A549 (cell line): ENCODE measurements at regions not wholly inside any gene's neighbourhood (a gene's known extent, or its start where the extent isn't known, plus 50 kb on each side); places are given as distances from the start of the nearest gene placed in this dataset.
A peak's percentile ranks its signal among the peaks of the same experiment; 100 is the strongest.

Experiments
- ATAC-seq, 2 experiments: fragments of 200-7000 bp in 1 of 2; fragments of >200 bp in 1 of 2; cut with Nextera tagmentation in 1 of 2; cut with Tn5 transposase in 1 of 2; 3 replicates each; pipeline versions ENCODE4 v1.8.0 to v1.9.1; 2018 to 2020; ENCODE audit warnings: mild to moderate bottlenecking in 1 of 2, moderate library complexity in 1 of 2
- CTCF ChIA-PET: fragments of 300-600 bp; sonication (Branson Sonifier 250); formaldehyde crosslinking; extraction: SDS; loops from one replicate; lab custom pipeline; 2021; ENCODE audit warnings: antibody characterized with exemption, inconsistent platforms; lab: Yijun Ruan, JAX
- POLR2A ChIA-PET: fragments of 350-600 bp; formaldehyde crosslinking; extraction: SDS; loops from one replicate; lab custom pipeline; 2021; ENCODE audit warnings: antibody characterized with exemption, inconsistent platforms; lab: Yijun Ruan, JAX
- DNase-seq, 2 experiments: peaks; one replicate each; pipeline versions ENCODE4 v3.0.0 to v3.0.0-alpha.2; 2011 to 2016; ENCODE audit warnings: low read depth in 1 of 2, low spot score in 1 of 2
- FAIRE-seq: peaks from 2 replicates; lab custom pipeline; 2011; peaks lifted over from hg19 to GRCh38; lab: Jason Lieb, UNC
- H3K27ac ChIP-seq, 2 experiments: fragments of >200 bp; sonication (Bioruptor Twin); formaldehyde crosslinking; 3 replicates each; pipeline ENCODE4 v1.5.1; 2016 to 2017
- H3K4me1 ChIP-seq: fragments of >200 bp; sonication (Bioruptor Twin); formaldehyde crosslinking; 3 replicates; pipeline ENCODE4 v1.6.1; 2016
- H3K4me2 ChIP-seq: fragments of >200 bp; sonication (Bioruptor Twin); formaldehyde crosslinking; 3 replicates; pipeline ENCODE4 v1.6.1; 2016
- H3K4me3 ChIP-seq: fragments of >200 bp; sonication (Bioruptor Twin); formaldehyde crosslinking; 3 replicates; pipeline ENCODE4 v1.5.1; 2016
- H3K9me3 ChIP-seq: fragments of >200 bp; sonication (Bioruptor Twin); formaldehyde crosslinking; 3 replicates; pipeline ENCODE4 v1.6.1; 2016
- BHLHE40 ChIP-seq: IDR thresholded peaks from 2 replicates; pipeline ENCODE4 v1.6.1; 2012; ENCODE audit warnings: low read depth, low read length, inconsistent platforms
- CEBPB ChIP-seq, 2 experiments: fragments of >200 bp in 1 of 2; sonication (Bioruptor Twin) in 1 of 2; formaldehyde crosslinking in 1 of 2; IDR thresholded peaks; 2 replicates each; pipeline ENCODE4 v1.6.1; 2012 to 2016
- CHD2 ChIP-seq: fragments of 150-350 bp; IDR thresholded peaks from 2 replicates; pipeline ENCODE4 v1.6.1; 2014; ENCODE audit warnings: low read length; ENCODE audit not compliant: partially characterized antibody
- CHD4 ChIP-seq: fragments of 200-600 bp; sonication (generic); IDR thresholded peaks from 2 replicates; pipeline ENCODE4 v1.6.1; 2016; ENCODE audit warnings: antibody characterized with exemption, mild to moderate bottlenecking, borderline replicate concordance
- ESRRA ChIP-seq: fragments of 150-350 bp; IDR thresholded peaks from 2 replicates; pipeline ENCODE4 v1.6.1; 2014; ENCODE audit warnings: mild to moderate bottlenecking, low read length, borderline replicate concordance
- FOSB ChIP-seq: fragments of 250-450 bp; sonication (Bioruptor Pico); IDR thresholded peaks from 2 replicates; pipeline ENCODE4 v1.5.0; 2020; ENCODE audit warnings: mild to moderate bottlenecking, moderate library complexity
- HDAC2 ChIP-seq: fragments of 200-600 bp; sonication (generic); IDR thresholded peaks from 2 replicates; pipeline ENCODE4 v1.6.1; 2016
- HOXA7 ChIP-seq: fragments of 250-450 bp; sonication (Bioruptor Pico); IDR thresholded peaks from 2 replicates; pipeline ENCODE4 v1.5.0; 2020; ENCODE audit warnings: mild to moderate bottlenecking, moderate library complexity
- HOXB13 ChIP-seq: fragments of 250-450 bp; sonication (Bioruptor Pico); IDR thresholded peaks from 2 replicates; pipeline ENCODE4 v1.5.0; 2020; ENCODE audit warnings: low read depth, mild to moderate bottlenecking, moderate library complexity
- JUNB ChIP-seq: fragments of >200 bp; sonication (Bioruptor Twin); formaldehyde crosslinking; IDR thresholded peaks from 2 replicates; pipeline ENCODE4 v1.6.1; 2016
- KDM1A ChIP-seq: fragments of 200-600 bp; sonication (generic); IDR thresholded peaks from 2 replicates; pipeline ENCODE4 v1.6.1; 2016; ENCODE audit warnings: low read depth, mild to moderate bottlenecking
- MAZ ChIP-seq: fragments of 150-350 bp; IDR thresholded peaks from 2 replicates; pipeline ENCODE4 v1.6.1; 2014; ENCODE audit warnings: antibody characterized with exemption, low read depth, low read length, borderline replicate concordance
- PHF8 ChIP-seq: fragments of 200-600 bp; sonication (generic); IDR thresholded peaks from 2 replicates; pipeline ENCODE4 v1.6.1; 2016; ENCODE audit warnings: low read depth, mild to moderate bottlenecking, antibody characterized with exemption, moderate library complexity, borderline replicate concordance
- POLR2A ChIP-seq: IDR thresholded peaks from 2 replicates; pipeline ENCODE4 v1.6.1; 2012; ENCODE audit warnings: mild to moderate bottlenecking, low read length
- RARB ChIP-seq: fragments of 250-450 bp; sonication (Bioruptor Pico); IDR thresholded peaks from 2 replicates; pipeline ENCODE4 v1.8.0; 2021; ENCODE audit warnings: mild to moderate bottlenecking, moderate library complexity
- RCOR1 ChIP-seq: fragments of 150-350 bp; IDR thresholded peaks from 2 replicates; pipeline ENCODE4 v1.6.1; 2014; ENCODE audit warnings: antibody characterized with exemption, low read length, low read depth
- RFX5 ChIP-seq: fragments of 450-650 bp; IDR thresholded peaks from 2 replicates; pipeline ENCODE4 v1.7.1; 2014; ENCODE audit warnings: antibody characterized with exemption, mild to moderate bottlenecking, moderate library complexity
- RNF2 ChIP-seq: fragments of 200-600 bp; sonication (generic); IDR thresholded peaks from 2 replicates; pipeline ENCODE4 v1.6.1; 2016; ENCODE audit warnings: low read depth, mild to moderate bottlenecking, antibody characterized with exemption, moderate library complexity, borderline replicate concordance
- SMC3 ChIP-seq: fragments of >200 bp; sonication (Bioruptor Twin); formaldehyde crosslinking; IDR thresholded peaks from 3 replicates; pipeline ENCODE4 v1.6.1; 2018; ENCODE audit warnings: inconsistent platforms
- TFCP2L1 ChIP-seq: fragments of 250-450 bp; sonication (Bioruptor Pico); IDR thresholded peaks from 2 replicates; pipeline ENCODE4 v1.5.0; 2021; ENCODE audit warnings: mild to moderate bottlenecking
- ZC3H11A ChIP-seq: fragments of 450-650 bp; IDR thresholded peaks from 2 replicates; pipeline ENCODE4 v1.6.1; 2014; ENCODE audit warnings: antibody characterized with exemption, mild to moderate bottlenecking
- ZSCAN20 ChIP-seq: fragments of 250-450 bp; sonication (Bioruptor Pico); IDR thresholded peaks from 2 replicates; pipeline ENCODE4 v1.8.0; 2022; ENCODE audit warnings: mild to moderate bottlenecking, moderate library complexity
- WGBS: methylation state at CpG from one replicate; pipeline ENCODE4 v1.1.6; 2017; ENCODE audit errors: missing lambda C conversion rate; 5-methylcytosine and 5-hydroxymethylcytosine counted together
- TF ChIP-seq, protein P1 (sequence below): IDR thresholded peaks from 2 replicates; pipeline ENCODE4 v1.6.1; 2012
- TF ChIP-seq, protein P2 (sequence below): fragments of 250-450 bp; sonication (Bioruptor Pico); IDR thresholded peaks from 2 replicates; pipeline ENCODE4 v1.5.0; 2020; ENCODE audit warnings: low read depth, mild to moderate bottlenecking, moderate library complexity
- TF ChIP-seq, protein P3 (sequence below): fragments of 150-350 bp; IDR thresholded peaks from 2 replicates; pipeline ENCODE4 v1.6.1; 2014; ENCODE audit warnings: low read depth, mild to moderate bottlenecking, low read length
- TF ChIP-seq, protein P4 (sequence below): fragments of 450-650 bp; IDR thresholded peaks from 2 replicates; pipeline ENCODE4 v1.6.1; 2014; ENCODE audit warnings: antibody characterized with exemption

DNA sequence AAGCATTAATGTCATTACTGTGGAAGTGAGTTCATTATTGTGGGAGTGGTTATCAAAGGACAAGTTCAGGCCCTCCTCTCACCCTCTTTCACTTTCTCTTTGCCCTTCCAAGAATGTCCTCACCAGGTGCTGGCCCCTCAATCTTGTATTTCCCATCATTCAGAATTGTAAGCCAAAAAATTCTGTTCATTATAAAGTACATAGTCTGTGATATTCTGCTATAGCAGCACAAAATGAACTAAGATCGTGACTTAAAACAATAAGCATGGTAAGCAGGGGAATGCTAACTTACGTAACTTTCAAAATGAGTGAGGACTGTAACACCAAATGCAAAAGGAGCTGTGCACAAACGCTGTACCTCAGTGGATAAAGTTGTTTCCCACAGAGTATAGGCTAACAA is 515.7 kb upstream of the BTBD3 start:
- ChIA-PET POLR2A (no interaction called here), CTCF (no interaction called here)
- FAIRE-seq (no peak), ATAC-seq (peak in 1 of 2 experiments; percentile 69; a peak in 3 of 6 replicates), DNase-seq (no peak)
- H3K27ac ChIP-seq = peak overlapping the region; percentile 7 to 14; a peak in 4 of 6 replicates
- TF ChIP-seq RARB (no peak), JUNB (no peak), CEBPB (IDR thresholded peaks at IDR 0.05) (no peak), ESRRA (no peak), FOSB (CRISPR knock-in tag) (no peak), RCOR1 (no peak), SMC3 (no peak), POLR2A (no peak), RNF2 (no peak)
- 0 out of 3 replicates have a peak overlapping the region, but pooled peaks have one; percentile 5 for H3K4me3 ChIP-seq
- 46% methylated on average over 3 of the region's 3 CpGs for WGBS
- peaks cover 5% of the 10 kb centered on the region; the same call in 1 of the 3 replicates for H3K4me1 ChIP-seq
- H3K4me2 ChIP-seq = peak overlapping the region; percentile 52
- H3K9me3 ChIP-seq = no peaks in the 10 kb centered on the region

DNA sequence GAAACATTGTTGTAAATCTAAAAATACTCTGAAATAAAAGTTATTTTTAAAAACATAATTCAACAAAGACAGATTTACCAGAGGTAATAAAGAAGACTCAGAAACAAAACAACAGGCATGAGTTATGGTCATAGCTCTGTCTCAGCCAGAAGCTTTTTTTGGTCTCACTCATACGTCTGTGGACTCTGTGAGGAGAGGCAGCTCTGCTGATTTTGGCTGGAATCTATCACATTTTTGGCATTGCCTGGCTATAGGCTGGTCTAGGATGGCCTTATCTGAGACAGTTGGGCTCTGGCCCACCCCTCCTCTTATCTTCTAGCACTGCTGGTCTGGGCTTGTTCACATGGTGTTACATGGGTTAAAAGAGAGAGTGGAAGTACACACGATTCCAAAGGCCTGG is 514.0 kb upstream of the BTBD3 start:
- FAIRE-seq = peak; percentile 13
- no peak for DNase-seq
- peaks cover under 1% of the 10 kb centered on the region; the same call in 1 of the 3 replicates for H3K4me1 ChIP-seq
- CTCF ChIA-PET = interaction anchor here (1.0 to 1.1 kb wide), 2 partner anchors 31 to 732 kb away, joined by 3 read pairs; no protein-coding TSS in a partner anchor
- no peak overlapping the region for H3K4me3 ChIP-seq
- POLR2A ChIA-PET = interaction anchor here (0.7 kb wide), 1 partner anchor 9 kb away, joined by 3 read pairs; no protein-coding TSS in a partner anchor
- TF ChIP-seq, protein P1, sequence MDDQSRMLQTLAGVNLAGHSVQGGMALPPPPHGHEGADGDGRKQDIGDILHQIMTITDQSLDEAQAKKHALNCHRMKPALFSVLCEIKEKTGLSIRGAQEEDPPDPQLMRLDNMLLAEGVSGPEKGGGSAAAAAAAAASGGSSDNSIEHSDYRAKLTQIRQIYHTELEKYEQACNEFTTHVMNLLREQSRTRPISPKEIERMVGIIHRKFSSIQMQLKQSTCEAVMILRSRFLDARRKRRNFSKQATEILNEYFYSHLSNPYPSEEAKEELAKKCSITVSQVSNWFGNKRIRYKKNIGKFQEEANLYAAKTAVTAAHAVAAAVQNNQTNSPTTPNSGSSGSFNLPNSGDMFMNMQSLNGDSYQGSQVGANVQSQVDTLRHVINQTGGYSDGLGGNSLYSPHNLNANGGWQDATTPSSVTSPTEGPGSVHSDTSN = no peak
- TF ChIP-seq, protein P2, sequence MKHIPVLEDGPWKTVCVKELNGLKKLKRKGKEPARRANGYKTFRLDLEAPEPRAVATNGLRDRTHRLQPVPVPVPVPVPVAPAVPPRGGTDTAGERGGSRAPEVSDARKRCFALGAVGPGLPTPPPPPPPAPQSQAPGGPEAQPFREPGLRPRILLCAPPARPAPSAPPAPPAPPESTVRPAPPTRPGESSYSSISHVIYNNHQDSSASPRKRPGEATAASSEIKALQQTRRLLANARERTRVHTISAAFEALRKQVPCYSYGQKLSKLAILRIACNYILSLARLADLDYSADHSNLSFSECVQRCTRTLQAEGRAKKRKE (CRISPR knock-in tag) = no peak
- TF ChIP-seq CHD4 (no peak), ZC3H11A (no peak), TFCP2L1 (CRISPR knock-in tag) (no peak), MAZ (no peak), FOSB (CRISPR knock-in tag) (no peak), HOXB13 (CRISPR knock-in tag) (no peak), KDM1A (no peak), SMC3 (no peak), CHD2 (no peak)
- TF ChIP-seq, protein P3, sequence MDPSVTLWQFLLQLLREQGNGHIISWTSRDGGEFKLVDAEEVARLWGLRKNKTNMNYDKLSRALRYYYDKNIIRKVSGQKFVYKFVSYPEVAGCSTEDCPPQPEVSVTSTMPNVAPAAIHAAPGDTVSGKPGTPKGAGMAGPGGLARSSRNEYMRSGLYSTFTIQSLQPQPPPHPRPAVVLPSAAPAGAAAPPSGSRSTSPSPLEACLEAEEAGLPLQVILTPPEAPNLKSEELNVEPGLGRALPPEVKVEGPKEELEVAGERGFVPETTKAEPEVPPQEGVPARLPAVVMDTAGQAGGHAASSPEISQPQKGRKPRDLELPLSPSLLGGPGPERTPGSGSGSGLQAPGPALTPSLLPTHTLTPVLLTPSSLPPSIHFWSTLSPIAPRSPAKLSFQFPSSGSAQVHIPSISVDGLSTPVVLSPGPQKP = no peak
- H3K27ac ChIP-seq = peak overlapping the region in 1 of 2 experiments; percentile 29; a peak in 1 of 6 replicates
- ATAC-seq = peak in 1 of 2 experiments; percentile 24; a peak in 1 of 6 replicates
- no peaks in the 10 kb centered on the region for H3K9me3 ChIP-seq
- WGBS = 62% methylated on average over 2 of the region's 2 CpGs
- no peak overlapping the region for H3K4me2 ChIP-seq

DNA sequence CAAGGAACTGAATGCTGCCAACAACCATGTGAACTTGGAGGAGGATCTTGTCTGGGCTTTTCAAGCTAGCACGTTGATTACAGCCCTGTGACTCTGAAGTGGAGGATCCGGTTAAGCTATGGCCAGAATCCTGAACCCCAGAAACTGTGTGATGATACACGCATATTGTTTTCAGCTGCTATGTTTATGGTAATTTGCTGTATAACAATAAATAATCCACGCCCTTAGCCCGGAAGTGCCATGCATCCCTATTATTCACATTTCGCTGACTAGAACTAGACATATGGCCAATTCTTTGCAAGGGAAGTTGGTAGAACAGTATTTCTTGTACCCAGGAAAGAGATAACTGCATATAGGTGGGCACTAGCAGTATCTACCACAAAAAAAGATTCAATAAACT is 510.8 kb upstream of the BTBD3 start:
- no peak overlapping the region for H3K4me2 ChIP-seq
- WGBS = 88% methylated on average over 6 of the region's 6 CpGs
- no peaks in the 10 kb centered on the region for H3K9me3 ChIP-seq
- H3K27ac ChIP-seq = 0 out of 6 replicates have a peak overlapping the region, but pooled peaks of 1 of the 2 experiments have one; percentile 1
- POLR2A ChIA-PET = interaction anchor here (0.6 kb wide), 1 partner anchor 52 kb away, joined by 3 read pairs; no protein-coding TSS in a partner anchor
- H3K4me3 ChIP-seq = no peak overlapping the region
- FAIRE-seq (no peak), ATAC-seq (no peak), DNase-seq (no peak)
- TF ChIP-seq, protein P4, sequence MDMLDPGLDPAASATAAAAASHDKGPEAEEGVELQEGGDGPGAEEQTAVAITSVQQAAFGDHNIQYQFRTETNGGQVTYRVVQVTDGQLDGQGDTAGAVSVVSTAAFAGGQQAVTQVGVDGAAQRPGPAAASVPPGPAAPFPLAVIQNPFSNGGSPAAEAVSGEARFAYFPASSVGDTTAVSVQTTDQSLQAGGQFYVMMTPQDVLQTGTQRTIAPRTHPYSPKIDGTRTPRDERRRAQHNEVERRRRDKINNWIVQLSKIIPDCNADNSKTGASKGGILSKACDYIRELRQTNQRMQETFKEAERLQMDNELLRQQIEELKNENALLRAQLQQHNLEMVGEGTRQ = no peak
- TF ChIP-seq JUNB (no peak), HOXA7 (CRISPR knock-in tag) (no peak), PHF8 (no peak), ZSCAN20 (CRISPR knock-in tag) (no peak), CHD4 (no peak), HDAC2 (no peak), RFX5 (no peak), BHLHE40 (no peak)
- TF ChIP-seq, protein P1 = no peak
- CTCF ChIA-PET = no interaction called here
- H3K4me1 ChIP-seq = no peaks in the 10 kb centered on the region
